ENCODE measurements at regions not wholly inside any gene's neighbourhood (a gene's known extent, or its start where the extent isn't known, plus 50 kb on each side); places are given as distances from the start of the nearest gene placed in this dataset.

DNA sequence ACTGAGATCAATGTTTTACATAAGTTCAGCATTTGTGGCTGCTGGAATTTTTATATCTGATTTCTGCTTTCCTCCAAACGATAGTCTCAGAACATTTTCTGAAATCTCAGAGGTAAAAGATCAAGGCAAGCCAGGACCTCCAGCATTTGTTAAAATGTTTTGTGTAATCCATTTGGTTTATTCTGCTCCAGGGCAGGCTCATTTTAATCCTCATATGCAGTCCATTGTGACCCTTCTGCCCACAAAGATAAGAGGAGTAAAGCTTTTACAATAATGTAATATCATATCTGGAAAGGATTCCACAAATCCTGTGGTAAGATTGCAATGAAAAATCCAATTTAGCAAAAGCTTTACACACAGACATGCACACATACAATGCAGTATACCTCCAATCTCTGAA, 55.3 kb upstream of the KCNH5 start (continued):
- TF ChIP-seq ZNF396 (CRISPR knock-in tag; IDR thresholded peaks at IDR 0.05; ENCODE audit: borderline replicate concordance) = no peak
- TF ChIP-seq, protein P1, sequence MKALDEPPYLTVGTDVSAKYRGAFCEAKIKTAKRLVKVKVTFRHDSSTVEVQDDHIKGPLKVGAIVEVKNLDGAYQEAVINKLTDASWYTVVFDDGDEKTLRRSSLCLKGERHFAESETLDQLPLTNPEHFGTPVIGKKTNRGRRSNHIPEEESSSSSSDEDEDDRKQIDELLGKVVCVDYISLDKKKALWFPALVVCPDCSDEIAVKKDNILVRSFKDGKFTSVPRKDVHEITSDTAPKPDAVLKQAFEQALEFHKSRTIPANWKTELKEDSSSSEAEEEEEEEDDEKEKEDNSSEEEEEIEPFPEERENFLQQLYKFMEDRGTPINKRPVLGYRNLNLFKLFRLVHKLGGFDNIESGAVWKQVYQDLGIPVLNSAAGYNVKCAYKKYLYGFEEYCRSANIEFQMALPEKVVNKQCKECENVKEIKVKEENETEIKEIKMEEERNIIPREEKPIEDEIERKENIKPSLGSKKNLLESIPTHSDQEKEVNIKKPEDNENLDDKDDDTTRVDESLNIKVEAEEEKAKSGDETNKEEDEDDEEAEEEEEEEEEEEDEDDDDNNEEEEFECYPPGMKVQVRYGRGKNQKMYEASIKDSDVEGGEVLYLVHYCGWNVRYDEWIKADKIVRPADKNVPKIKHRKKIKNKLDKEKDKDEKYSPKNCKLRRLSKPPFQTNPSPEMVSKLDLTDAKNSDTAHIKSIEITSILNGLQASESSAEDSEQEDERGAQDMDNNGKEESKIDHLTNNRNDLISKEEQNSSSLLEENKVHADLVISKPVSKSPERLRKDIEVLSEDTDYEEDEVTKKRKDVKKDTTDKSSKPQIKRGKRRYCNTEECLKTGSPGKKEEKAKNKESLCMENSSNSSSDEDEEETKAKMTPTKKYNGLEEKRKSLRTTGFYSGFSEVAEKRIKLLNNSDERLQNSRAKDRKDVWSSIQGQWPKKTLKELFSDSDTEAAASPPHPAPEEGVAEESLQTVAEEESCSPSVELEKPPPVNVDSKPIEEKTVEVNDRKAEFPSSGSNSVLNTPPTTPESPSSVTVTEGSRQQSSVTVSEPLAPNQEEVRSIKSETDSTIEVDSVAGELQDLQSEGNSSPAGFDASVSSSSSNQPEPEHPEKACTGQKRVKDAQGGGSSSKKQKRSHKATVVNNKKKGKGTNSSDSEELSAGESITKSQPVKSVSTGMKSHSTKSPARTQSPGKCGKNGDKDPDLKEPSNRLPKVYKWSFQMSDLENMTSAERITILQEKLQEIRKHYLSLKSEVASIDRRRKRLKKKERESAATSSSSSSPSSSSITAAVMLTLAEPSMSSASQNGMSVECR (CRISPR knock-in tag; IDR thresholded peaks at IDR 0.05; ENCODE audit: borderline replicate concordance) = no peak
- no peak for TF ChIP-seq ESRRA (CRISPR knock-in tag; IDR thresholded peaks at IDR 0.05; ENCODE audit: borderline replicate concordance)
- TF ChIP-seq, protein P2, sequence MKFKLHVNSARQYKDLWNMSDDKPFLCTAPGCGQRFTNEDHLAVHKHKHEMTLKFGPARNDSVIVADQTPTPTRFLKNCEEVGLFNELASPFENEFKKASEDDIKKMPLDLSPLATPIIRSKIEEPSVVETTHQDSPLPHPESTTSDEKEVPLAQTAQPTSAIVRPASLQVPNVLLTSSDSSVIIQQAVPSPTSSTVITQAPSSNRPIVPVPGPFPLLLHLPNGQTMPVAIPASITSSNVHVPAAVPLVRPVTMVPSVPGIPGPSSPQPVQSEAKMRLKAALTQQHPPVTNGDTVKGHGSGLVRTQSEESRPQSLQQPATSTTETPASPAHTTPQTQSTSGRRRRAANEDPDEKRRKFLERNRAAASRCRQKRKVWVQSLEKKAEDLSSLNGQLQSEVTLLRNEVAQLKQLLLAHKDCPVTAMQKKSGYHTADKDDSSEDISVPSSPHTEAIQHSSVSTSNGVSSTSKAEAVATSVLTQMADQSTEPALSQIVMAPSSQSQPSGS (CRISPR knock-in tag; IDR thresholded peaks at IDR 0.05; ENCODE audit: borderline replicate concordance, low read depth) = no peak
- TF ChIP-seq, protein P3, sequence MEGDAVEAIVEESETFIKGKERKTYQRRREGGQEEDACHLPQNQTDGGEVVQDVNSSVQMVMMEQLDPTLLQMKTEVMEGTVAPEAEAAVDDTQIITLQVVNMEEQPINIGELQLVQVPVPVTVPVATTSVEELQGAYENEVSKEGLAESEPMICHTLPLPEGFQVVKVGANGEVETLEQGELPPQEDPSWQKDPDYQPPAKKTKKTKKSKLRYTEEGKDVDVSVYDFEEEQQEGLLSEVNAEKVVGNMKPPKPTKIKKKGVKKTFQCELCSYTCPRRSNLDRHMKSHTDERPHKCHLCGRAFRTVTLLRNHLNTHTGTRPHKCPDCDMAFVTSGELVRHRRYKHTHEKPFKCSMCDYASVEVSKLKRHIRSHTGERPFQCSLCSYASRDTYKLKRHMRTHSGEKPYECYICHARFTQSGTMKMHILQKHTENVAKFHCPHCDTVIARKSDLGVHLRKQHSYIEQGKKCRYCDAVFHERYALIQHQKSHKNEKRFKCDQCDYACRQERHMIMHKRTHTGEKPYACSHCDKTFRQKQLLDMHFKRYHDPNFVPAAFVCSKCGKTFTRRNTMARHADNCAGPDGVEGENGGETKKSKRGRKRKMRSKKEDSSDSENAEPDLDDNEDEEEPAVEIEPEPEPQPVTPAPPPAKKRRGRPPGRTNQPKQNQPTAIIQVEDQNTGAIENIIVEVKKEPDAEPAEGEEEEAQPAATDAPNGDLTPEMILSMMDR (IDR thresholded peaks at IDR 0.05) = no peak

DNA sequence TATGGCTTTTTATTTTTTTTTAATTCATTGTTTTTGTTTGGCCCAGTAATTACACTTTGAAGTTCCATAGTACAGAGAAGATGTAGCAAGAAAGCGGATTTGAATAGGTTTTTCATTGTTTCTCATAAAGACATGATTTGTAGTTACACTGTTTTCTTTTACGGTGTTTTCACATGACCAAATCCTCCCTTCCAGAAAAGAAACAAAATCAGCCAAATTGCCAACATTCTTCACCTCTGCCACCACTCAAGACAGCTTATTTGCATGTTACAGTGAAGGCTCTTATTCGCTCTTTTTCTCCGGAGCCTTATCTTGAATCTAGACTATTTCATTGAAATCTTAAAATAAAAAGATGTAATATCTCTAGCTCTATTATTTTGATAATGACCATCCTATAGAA, 50.9 kb upstream of the KCNH5 start:
- ChIA-PET POLR2A (interaction anchor here (0.7 kb wide), 1 partner anchor 283 kb away, joined by 3 read pairs; no protein-coding TSS in a partner anchor), CTCF (no interaction called here)
- Mint-ChIP-seq H3K27ac (no peak overlapping the region), H3K4me1 (peaks cover 8% of the 10 kb centered on the region), H3K4me3 (no peak overlapping the region), H3K9me3 (no peaks in the 10 kb centered on the region), H3K36me3 (no peaks in the 10 kb centered on the region), H3K27me3 (ENCODE audit: low read depth) (no peaks in the 10 kb centered on the region)
- DNase-seq (ENCODE audit: low spot score) (no peak), ATAC-seq (no peak)
- TF ChIP-seq ZBTB21 (CRISPR knock-in tag; IDR thresholded peaks at IDR 0.05; ENCODE audit: borderline replicate concordance) = no peak
- no peak for TF ChIP-seq ZNF671 (CRISPR knock-in tag; IDR thresholded peaks at IDR 0.05)
- no peak for TF ChIP-seq CBFB (CRISPR knock-in tag; IDR thresholded peaks at IDR 0.05; ENCODE audit: low read depth)

Measured in WTC11 (cell line).